K562 (cell line): ENCODE measurements at regions not wholly inside any gene's neighbourhood (a gene's known extent, or its start where the extent isn't known, plus 50 kb on each side); places are given as distances from the start of the nearest gene placed in this dataset.

Experiments
- ARHGAP35 ChIP-seq: fragments of 450-650 bp; IDR thresholded peaks from 2 replicates; pipeline ENCODE4 v1.6.1; 2018; ENCODE audit not compliant: partially characterized antibody
- ATF2 ChIP-seq: sonication (generic); formaldehyde crosslinking; IDR thresholded peaks from 2 replicates; pipeline ENCODE4 v1.8.1; 2022; ENCODE audit warnings: missing genetic modification reagents
- BCLAF1 ChIP-seq, 2 experiments: fragments of 450-650 bp in 1 of 2; IDR thresholded peaks; 2 replicates each; pipeline ENCODE4 v1.6.1; 2011 to 2017; ENCODE audit warnings: low read depth in 2 of 2, antibody characterized with exemption in 1 of 2, borderline replicate concordance in 1 of 2, low read length in 1 of 2, mild to moderate bottlenecking in 1 of 2, mixed read lengths in 1 of 2; ENCODE audit not compliant: control insufficient read depth in 1 of 2
- CTCF ChIP-seq, 3 experiments: IDR thresholded peaks in 2 of 3; conservative IDR thresholded peaks in 1 of 3; 2 replicates each; pipeline ENCODE4 v1.5.1; 2011 to 2012; ENCODE audit warnings: low read length in 3 of 3, mild to moderate bottlenecking in 3 of 3, control low read depth in 2 of 3, improper control_type of control experiment in 1 of 3, inconsistent platforms in 1 of 3, low read depth in 1 of 3, mixed read lengths in 1 of 3, moderate library complexity in 1 of 3; ENCODE audit not compliant: insufficient read depth in 2 of 3
- FOXK1 ChIP-seq: sonication (generic); formaldehyde crosslinking; IDR thresholded peaks from 2 replicates; pipeline ENCODE4 v1.8.0; 2022; ENCODE audit warnings: missing genetic modification reagents, mild to moderate bottlenecking, borderline replicate concordance
- MTA2 ChIP-seq: fragments of 450-650 bp; IDR thresholded peaks from 2 replicates; pipeline ENCODE4 v1.6.1; 2016; ENCODE audit warnings: low read depth
- MXI1 ChIP-seq: IDR thresholded peaks from 2 replicates; pipeline ENCODE4 v1.6.1; 2011; ENCODE audit warnings: low read depth, mild to moderate bottlenecking, improper control_type of control experiment, low read length
- NCOA2 ChIP-seq, 2 experiments: fragments of 450-650 bp; IDR thresholded peaks; 2 replicates each; pipeline ENCODE4 v1.6.1; 2018; ENCODE audit warnings: mild to moderate bottlenecking in 2 of 2, moderate library complexity in 1 of 2; ENCODE audit not compliant: partially characterized antibody in 2 of 2
- POLR3A ChIP-seq: IDR thresholded peaks from 2 replicates; pipeline ENCODE4 v1.6.1; 2011; ENCODE audit warnings: borderline replicate concordance, mild to moderate bottlenecking, moderate library complexity; ENCODE audit not compliant: insufficient read length, insufficient read depth; ENCODE audit errors: extremely low read depth
- UBTF ChIP-seq, 2 experiments: IDR thresholded peaks; 2 replicates each; pipeline ENCODE4 v1.6.1; 2012; ENCODE audit warnings: improper control_type of control experiment in 2 of 2, low read depth in 2 of 2, low read length in 2 of 2, borderline replicate concordance in 1 of 2
- ZBTB33 ChIP-seq: sonication (generic); formaldehyde crosslinking; IDR thresholded peaks from 2 replicates; pipeline ENCODE4 v1.8.1; 2023; ENCODE audit warnings: mild to moderate bottlenecking, missing genetic modification reagents
- ZNF274 ChIP-seq: IDR thresholded peaks from 2 replicates; pipeline ENCODE4 v1.6.1; 2011; ENCODE audit warnings: low read depth, mild to moderate bottlenecking, low read length, moderate library complexity, borderline replicate concordance
- ZNF639 ChIP-seq, 2 experiments: fragments of 200-800 bp in 1 of 2; sonication (Bioruptor generic) in 1 of 2; sonication (generic) in 1 of 2; formaldehyde crosslinking in 1 of 2; IDR thresholded peaks in 1 of 2; conservative IDR thresholded peaks in 1 of 2; 2 replicates each; pipeline versions ENCODE4 v1.5.0 to v1.6.1; 2016 to 2020; ENCODE audit warnings: missing compliant biosample characterization in 1 of 2, missing genetic modification characterization in 1 of 2, missing genetic modification reagents in 1 of 2
- ZSCAN32 ChIP-seq: fragments of 450-650 bp; formaldehyde crosslinking; IDR thresholded peaks from 2 replicates; pipeline ENCODE4 v1.4.0; 2020; ENCODE audit warnings: mild to moderate bottlenecking, moderate library complexity

- TF ChIP-seq ZNF274: no peak
- no peak for TF ChIP-seq MXI1
- TF ChIP-seq POLR3A: no peak
- TF ChIP-seq ZSCAN32: no peak
- TF ChIP-seq ARHGAP35: no peak
- no peak for TF ChIP-seq BCLAF1 (IDR thresholded peaks at IDR 0.05; ENCODE audit: borderline replicate concordance in 1 of 2, control insufficient read depth in 1 of 2, low read depth in 2 of 2, low read length in 1 of 2)
- no peak for TF ChIP-seq CTCF (IDR thresholded peaks at IDR 0.05 in 2 of 3, conservative IDR thresholded peaks at IDR 0.05 in 1 of 3; ENCODE audit: insufficient read depth in 2 of 3, low read depth in 1 of 3, low read length in 3 of 3)
- TF ChIP-seq ATF2: no peak
- no peak for TF ChIP-seq FOXK1 (CRISPR knock-in tag)
- TF ChIP-seq NCOA2 (IDR thresholded peaks at IDR 0.05; ENCODE audit: partially characterized antibody in 2 of 2): no peak
- no peak for TF ChIP-seq UBTF (IDR thresholded peaks at IDR 0.05; ENCODE audit: borderline replicate concordance in 1 of 2, low read depth in 2 of 2, low read length in 2 of 2)
- no peak for TF ChIP-seq ZNF639 (CRISPR knock-in tag; conservative IDR thresholded peaks at IDR 0.05 in 1 of 2, IDR thresholded peaks at IDR 0.05 in 1 of 2)
- no peak for TF ChIP-seq MTA2
- TF ChIP-seq ZBTB33 (CRISPR knock-in tag): no peak
Observed at GRCh38 chr14:95465936-95466335, 50.5 kb downstream of the SYNE3 start.
